Thoracic aorta (tissue), 2 donors: ENCODE measurements at regions not wholly inside any gene's neighbourhood (a gene's known extent, or its start where the extent isn't known, plus 50 kb on each side); places are given as distances from the start of the nearest gene placed in this dataset.

Source experiments
- ATAC-seq: fragments of 150-250 bp; one replicate; pipeline ENCODE4 v1.8.0; 2017; ENCODE audit warnings: low read depth; ENCODE audit not compliant: insufficient number of reproducible peaks, low FRiP score
- DNase-seq: peaks from one replicate; pipeline ENCODE4 v3.0.0-alpha.2; 2020; ENCODE audit warnings: low spot score
- H3K27ac ChIP-seq, 2 donors: fragments of 200-600 bp; sonication (generic); 1 replicate in 1 of 2; 2 replicates in 1 of 2; pipeline ENCODE4 v1.5.1; 2016; ENCODE audit warnings: mild to moderate bottlenecking in 2 of 2, moderate library complexity in 2 of 2
- H3K27me3 ChIP-seq: fragments of 200-600 bp; sonication (generic); replicated peaks from 2 replicates; pipeline ENCODE4 v1.6.0; 2016; ENCODE audit warnings: mild to moderate bottlenecking; ENCODE audit not compliant: insufficient read depth
- H3K36me3 ChIP-seq: fragments of 200-600 bp; sonication (generic); one replicate; pipeline ENCODE4 v1.5.1; 2016
- H3K4me1 ChIP-seq, 2 donors: fragments of 200-600 bp; sonication (generic); 1 replicate in 1 of 2; 2 replicates in 1 of 2; pipeline versions ENCODE4 v1.5.1 to v1.6.0; 2016; ENCODE audit warnings: low read depth in 2 of 2, mild to moderate bottlenecking in 1 of 2; ENCODE audit not compliant: control insufficient read depth in 1 of 2
- H3K4me3 ChIP-seq: fragments of 200-600 bp; sonication (generic); 2 replicates; pipeline ENCODE4 v1.5.1; 2016; ENCODE audit warnings: mild to moderate bottlenecking
- H3K9me3 ChIP-seq: fragments of 200-600 bp; sonication (generic); 2 replicates; pipeline ENCODE4 v1.5.1; 2016
- TF ChIP-seq, protein P1 (sequence below): fragments of 200-600 bp; sonication (generic); IDR thresholded peaks from one replicate; pipeline ENCODE4 v1.5.1; 2019; ENCODE audit warnings: antibody characterized with exemption

DNA sequence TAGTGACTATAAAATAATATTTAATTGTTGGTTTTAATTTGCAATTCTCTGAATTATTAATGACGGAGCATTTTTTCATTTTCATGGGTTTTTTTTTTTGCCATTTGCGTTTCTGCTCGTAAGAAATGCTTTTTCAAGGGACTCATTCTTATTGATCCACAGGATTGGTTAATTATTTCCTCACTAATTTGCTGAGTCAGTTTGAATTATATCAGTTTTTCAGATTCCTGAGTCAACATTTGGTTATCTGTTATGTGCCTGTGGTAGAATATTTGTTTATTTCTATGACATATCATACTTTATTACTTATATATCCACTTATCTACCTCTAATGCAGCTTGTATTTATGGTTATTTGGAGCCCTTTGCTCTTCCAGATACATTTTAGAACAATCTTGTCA is 257.0 kb upstream of the BTBD3 start:
- DNase-seq (no peak), ATAC-seq (no peak)
- TF ChIP-seq, protein P1, sequence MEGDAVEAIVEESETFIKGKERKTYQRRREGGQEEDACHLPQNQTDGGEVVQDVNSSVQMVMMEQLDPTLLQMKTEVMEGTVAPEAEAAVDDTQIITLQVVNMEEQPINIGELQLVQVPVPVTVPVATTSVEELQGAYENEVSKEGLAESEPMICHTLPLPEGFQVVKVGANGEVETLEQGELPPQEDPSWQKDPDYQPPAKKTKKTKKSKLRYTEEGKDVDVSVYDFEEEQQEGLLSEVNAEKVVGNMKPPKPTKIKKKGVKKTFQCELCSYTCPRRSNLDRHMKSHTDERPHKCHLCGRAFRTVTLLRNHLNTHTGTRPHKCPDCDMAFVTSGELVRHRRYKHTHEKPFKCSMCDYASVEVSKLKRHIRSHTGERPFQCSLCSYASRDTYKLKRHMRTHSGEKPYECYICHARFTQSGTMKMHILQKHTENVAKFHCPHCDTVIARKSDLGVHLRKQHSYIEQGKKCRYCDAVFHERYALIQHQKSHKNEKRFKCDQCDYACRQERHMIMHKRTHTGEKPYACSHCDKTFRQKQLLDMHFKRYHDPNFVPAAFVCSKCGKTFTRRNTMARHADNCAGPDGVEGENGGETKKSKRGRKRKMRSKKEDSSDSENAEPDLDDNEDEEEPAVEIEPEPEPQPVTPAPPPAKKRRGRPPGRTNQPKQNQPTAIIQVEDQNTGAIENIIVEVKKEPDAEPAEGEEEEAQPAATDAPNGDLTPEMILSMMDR = no peak
- no peaks in the 10 kb centered on the region for H3K27me3 ChIP-seq
- no peaks in the 10 kb centered on the region for H3K9me3 ChIP-seq
- H3K27ac ChIP-seq = no peak overlapping the region
- no peaks in the 10 kb centered on the region for H3K4me1 ChIP-seq
- H3K4me3 ChIP-seq = no peak overlapping the region
- no peaks in the 10 kb centered on the region for H3K36me3 ChIP-seq

DNA sequence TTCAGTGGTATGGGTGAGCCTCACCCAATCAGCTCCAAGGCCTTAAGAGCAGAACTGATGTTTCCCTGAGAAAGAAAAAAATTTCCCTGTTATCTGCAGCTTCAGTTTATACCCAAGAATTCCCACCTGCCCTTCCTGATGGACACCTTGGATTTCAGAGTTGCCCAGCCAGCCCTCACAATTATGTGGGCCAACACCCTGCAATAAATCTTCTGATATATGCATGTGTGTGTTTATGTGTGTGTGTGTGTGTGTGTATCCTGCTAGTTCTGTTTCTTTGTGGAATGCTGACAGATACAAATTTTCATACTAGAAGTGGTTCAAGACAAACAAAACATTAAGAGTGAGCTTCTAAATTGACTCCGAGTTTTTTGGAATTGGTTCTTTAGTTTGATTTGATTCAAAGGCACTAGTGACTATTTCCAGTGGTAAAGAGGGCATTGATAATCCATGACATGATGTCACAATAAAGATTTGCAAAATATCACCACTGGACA is 246.6 kb upstream of the BTBD3 start:
- no peak for ATAC-seq
- no peak for DNase-seq
- no peak overlapping the region for H3K4me3 ChIP-seq
- H3K27ac ChIP-seq = no peak overlapping the region
- H3K27me3 ChIP-seq = no peaks in the 10 kb centered on the region
- H3K4me1 ChIP-seq = no peaks in the 10 kb centered on the region
- no peaks in the 10 kb centered on the region for H3K9me3 ChIP-seq
- TF ChIP-seq, protein P1 = no peak
- no peaks in the 10 kb centered on the region for H3K36me3 ChIP-seq

DNA sequence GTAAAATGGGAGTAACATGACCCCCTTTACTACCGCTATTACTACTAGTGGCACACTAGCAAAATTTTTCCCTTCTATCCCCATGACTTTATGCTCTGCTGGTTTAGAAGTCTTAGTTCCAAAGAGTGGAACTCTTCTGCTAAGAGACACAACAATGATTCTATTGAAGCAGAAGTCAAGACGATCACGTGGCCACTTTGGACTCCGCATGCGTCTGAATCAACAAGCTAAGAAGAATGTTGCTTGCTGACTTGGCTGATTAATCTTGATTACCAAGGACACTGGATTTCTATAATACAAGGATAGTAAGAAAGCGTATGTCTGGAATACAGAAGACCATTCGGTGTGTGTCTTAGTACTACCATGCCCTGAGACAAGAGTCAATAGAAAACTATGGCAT is 244.7 kb upstream of the BTBD3 start:
- no peaks in the 10 kb centered on the region for H3K9me3 ChIP-seq
- no peaks in the 10 kb centered on the region for H3K4me1 ChIP-seq
- no peak for ATAC-seq
- no peak overlapping the region for H3K27ac ChIP-seq
- TF ChIP-seq, protein P1 = no peak
- H3K36me3 ChIP-seq = no peaks in the 10 kb centered on the region
- H3K4me3 ChIP-seq = no peak overlapping the region
- DNase-seq = no peak
- no peaks in the 10 kb centered on the region for H3K27me3 ChIP-seq

DNA sequence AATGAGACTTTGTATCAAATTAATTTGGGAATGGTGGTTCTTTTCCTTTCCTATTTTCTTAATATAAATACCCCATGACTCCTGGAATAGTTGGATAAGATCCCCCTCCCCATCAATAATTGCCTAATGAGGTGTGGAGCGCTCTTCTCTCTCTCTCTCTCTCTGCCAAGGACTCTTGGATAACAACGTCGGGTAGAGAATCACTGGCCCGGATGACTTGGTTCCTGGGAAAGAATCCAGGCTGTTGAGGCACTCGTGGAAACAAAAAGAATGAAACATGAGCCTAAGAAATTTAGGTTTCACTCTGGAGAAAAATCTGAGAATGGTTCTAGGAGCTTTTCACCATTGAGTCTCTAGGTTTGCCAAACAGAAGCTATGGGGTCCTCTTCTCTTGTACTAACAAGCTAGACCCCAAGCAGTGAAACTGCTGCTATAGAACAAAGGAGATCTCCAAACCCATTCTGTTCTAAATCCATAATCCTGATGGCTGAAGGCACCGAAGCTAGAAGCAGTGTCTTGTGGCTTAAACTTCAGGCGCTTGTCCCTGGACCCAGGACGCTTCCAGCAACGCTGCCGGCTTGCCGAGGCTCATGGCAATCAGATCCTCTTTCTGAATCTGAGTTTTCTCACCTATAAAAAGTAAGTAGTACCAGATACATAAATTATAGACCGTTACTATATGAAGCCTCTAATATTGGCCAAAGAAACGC is 241.6 kb upstream of the BTBD3 start:
- Histone ChIP-seq H3K4me3 (no peak overlapping the region), H3K27me3 (no peaks in the 10 kb centered on the region), H3K4me1 (no peaks in the 10 kb centered on the region), H3K9me3 (no peaks in the 10 kb centered on the region), H3K36me3 (no peaks in the 10 kb centered on the region), H3K27ac (no peak overlapping the region)
- TF ChIP-seq, protein P1 = no peak
- no peak for DNase-seq
- no peak for ATAC-seq

DNA sequence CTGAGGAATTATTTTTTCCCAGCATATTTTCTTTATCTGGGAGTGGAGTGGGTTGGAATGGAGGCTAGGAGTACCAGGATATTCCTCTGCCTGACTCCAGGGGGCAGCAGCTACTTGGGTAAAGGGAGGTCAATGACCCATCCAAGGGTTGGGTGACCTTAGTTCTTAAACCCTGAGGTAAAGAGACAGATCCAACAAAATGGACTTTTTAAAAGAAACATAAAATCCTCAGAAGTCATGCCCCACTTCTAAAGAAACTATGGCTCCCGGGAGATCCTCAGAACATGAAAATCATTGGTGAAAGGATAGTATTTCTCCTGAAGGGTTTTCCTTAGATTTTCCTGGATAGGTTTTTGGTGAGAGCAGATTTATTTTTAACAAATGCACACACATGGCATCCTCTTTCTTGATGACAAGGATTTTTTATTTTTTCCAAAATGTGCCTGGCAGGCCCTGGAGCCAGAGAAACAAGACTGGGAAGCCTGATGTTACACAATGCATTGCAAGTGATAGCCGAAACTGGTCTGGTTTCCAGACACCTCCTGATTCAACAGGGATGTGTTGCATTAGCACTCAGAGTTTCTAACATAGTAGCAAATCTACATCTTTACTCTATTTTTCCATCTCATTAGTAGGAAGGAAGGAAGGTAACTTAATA is 240.9 kb upstream of the BTBD3 start:
- Histone ChIP-seq H3K27ac (no peak overlapping the region), H3K4me3 (no peak overlapping the region), H3K27me3 (no peaks in the 10 kb centered on the region), H3K36me3 (no peaks in the 10 kb centered on the region), H3K4me1 (no peaks in the 10 kb centered on the region), H3K9me3 (no peaks in the 10 kb centered on the region)
- TF ChIP-seq, protein P1 = peak; percentile 42
- ATAC-seq (peak; percentile 55), DNase-seq (no peak)
